GM18909 (cell line): ENCODE measurements at regions not wholly inside any gene's neighbourhood (a gene's known extent, or its start where the extent isn't known, plus 50 kb on each side); places are given as distances from the start of the nearest gene placed in this dataset.
A peak's percentile ranks its signal among the peaks of the same experiment; 100 is the strongest.
"Not testable (repeated sequence)": the region's sequence is repeated elsewhere in the genome, so short reads cannot be mapped to it uniquely, and the experiment has no call there.

Experiments
- ATAC-seq: cut with Tn5 transposase; IDR thresholded peaks from one replicate; pipeline ENCODE4 v1.9.1; 2021; ENCODE audit warnings: mild to moderate bottlenecking; ENCODE audit not compliant: unreplicated experiment, poor library complexity

GRCh38 chr14:83184531-83184930, 1650.9 kb upstream of the SEL1L start:
- no peak for ATAC-seq

DNA sequence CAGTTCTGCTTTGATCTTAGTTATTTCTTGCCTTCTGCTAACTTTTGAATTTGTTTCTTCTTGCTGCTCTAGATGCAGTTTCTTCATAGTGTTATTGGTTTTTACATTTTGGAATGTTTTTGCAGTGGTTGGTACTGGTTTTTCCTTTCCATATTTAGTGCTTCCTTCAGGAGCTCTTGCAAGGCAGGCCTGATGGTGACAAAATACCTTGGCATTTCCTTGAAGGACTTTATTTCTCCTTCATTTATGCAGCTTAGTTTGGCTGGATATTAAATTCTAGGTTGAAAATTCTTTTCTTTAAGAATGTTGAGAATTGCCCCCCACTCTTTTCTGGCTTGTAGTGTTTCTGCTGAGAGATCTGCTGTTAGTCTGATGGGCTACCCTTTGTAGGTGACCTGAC, 1654.7 kb upstream of the SEL1L start:
- ATAC-seq, result not testable (repeated sequence)

- no peak for ATAC-seq
Measured at GRCh38 chr14:83196236-83196635, 1662.6 kb upstream of the SEL1L start.

- ATAC-seq, result no peak
Measured at GRCh38 chr14:83197271-83197670, 1663.6 kb upstream of the SEL1L start.

DNA sequence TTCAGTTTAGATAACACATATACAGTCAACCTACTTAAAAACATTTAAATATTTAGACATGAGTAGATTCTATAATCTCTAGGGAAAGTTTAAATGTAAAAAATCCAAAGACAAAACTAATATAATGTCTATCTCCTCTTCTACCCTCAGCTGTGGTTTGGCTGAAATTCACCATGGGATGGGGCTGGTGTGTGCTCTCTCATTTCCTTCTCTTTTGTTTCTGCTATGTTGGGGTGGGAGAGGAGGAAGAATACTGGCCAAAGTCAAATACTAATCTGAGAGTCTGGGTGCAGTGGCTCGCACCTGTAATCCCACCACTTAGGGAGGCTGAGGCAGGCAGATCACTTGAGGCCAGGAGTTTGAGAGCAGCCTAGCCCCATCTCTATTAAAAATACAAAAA, 1673.9 kb upstream of the SEL1L start:
- ATAC-seq, result no peak

DNA sequence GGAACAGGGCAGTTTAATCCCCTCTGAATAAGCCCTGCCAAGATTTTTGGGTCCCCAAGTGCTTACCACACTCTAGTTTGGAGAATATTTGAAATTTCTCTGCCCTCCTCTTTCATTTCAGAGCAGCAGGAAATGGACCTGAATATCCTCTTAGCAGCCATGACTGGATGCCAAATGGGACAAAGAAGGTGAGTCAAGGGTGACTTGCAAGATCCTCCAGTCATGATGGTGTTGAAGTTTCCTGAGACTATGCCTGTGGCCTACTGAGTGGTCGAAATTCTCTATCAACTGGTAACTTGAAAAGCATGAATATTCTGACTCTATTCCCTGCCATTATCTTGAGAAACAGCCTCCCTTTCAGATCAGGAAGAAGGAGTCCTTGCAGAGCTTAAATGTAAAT, 1674.7 kb upstream of the SEL1L start:
- ATAC-seq, result no peak

- ATAC-seq, result no peak
Measured at GRCh38 chr14:83217492-83217891, 1683.8 kb upstream of the SEL1L start.

- ATAC-seq, result no peak
Measured at GRCh38 chr14:83247924-83248639, 1714.4 kb upstream of the SEL1L start.

DNA sequence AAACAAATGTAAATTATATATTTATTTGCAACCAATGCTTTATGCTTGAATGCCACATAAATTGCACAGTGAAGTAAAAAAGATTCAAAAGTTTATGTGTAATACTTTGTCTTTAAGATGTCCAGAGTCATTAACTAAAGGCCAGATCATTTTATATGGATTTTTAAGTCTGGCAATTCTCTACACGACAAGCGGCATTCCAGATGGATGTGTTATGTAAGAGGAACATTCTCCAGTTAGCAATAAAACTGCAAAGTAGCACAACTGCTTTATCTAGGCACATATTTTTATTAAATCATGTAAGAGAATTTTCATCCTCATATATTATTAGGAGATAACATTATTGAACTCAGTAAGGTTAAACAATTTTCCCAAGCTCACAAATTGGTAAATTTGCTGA, 1717.7 kb upstream of the SEL1L start:
- ATAC-seq, result no peak

DNA sequence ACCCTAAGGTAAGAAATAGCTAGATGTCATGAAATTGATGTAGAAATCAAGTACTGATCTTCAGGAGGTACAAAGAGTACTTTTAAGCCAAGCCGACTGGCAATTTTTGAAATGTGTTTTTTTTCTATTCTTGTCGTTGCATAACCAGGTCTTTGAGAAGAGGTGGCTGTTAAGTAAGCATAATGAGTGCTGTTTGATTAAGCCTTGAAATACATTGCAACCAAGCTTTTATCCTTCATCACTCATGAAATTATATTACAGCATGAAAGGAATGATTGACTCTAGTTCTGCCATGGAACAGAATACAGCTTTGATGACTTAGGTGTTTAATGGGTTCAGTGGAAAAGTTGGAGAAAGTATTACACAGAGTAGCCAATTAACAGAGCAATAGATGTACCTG, 1720.2 kb upstream of the SEL1L start:
- no peak for ATAC-seq

GRCh38 chr14:83255015-83255726, 1721.5 kb upstream of the SEL1L start:
- ATAC-seq, result peak; percentile 68

- peak; percentile 39 for ATAC-seq
Measured at GRCh38 chr14:83255727-83256090, 1722.1 kb upstream of the SEL1L start.

- ATAC-seq, result no peak
Measured at GRCh38 chr14:83257466-83258439, 1724.1 kb upstream of the SEL1L start.

GRCh38 chr14:83260751-83261150, 1727.1 kb upstream of the SEL1L start:
- ATAC-seq, result no peak

GRCh38 chr14:83269583-83269982, 1735.9 kb upstream of the SEL1L start:
- no peak for ATAC-seq

- ATAC-seq, result no peak
Measured at GRCh38 chr14:83271663-83272062, 1738.0 kb upstream of the SEL1L start.

DNA sequence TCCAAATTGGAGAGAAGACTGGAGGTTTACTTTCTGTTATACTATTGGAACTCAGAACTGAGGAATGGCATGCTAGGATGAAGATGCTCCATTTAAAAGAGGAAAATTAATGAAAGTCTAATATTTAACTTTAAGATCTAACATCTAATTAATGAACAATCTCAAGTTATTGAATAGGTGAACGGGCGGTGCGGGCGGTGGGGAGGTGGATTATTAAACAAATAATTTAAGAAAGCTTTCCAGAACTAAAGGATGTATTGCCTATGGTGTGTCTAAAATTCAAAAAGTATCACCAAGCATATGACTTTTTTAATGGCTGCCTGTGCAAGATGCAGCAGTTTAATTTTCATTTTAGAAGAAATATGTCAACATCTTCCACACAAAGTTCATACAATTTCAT, 1747.1 kb upstream of the SEL1L start:
- ATAC-seq, result no peak

DNA sequence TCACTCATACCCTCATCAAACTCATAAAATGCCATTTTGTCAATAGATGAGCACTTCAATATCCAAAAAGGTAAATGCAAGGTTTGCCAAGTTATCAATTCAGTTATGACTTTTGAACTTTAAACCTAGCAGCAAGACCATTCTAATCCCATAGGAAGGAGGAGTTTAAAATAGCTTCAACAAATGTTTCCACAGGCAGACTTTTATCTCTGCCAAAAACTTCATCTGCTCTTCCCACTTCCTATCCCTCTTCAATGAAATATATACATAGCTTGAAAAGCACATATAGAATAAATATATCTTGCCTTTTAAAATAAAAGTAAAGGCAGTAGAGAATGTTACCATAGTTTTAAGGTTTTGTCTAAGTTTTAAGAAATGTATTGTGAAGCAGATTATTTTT, 1749.1 kb upstream of the SEL1L start:
- ATAC-seq, result no peak

DNA sequence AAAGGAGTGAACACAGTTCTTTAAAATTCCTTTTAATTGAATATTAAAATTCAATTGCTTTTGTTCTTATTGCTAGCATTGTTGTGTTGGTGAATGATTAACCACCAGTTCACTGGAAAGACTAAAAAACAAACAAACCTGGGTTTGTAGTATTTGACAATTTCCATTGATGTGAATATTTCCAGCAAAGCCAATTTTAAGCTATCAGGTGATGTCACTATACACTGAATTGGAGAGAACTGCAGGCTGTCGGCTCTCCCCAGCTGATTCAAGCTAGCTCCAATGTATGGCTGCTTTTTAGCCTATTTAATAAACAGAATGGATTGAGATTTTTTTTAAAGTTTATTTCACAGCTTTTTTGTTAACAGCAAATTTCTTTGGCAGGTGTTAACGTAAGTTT, 1753.6 kb upstream of the SEL1L start:
- ATAC-seq, result no peak

DNA sequence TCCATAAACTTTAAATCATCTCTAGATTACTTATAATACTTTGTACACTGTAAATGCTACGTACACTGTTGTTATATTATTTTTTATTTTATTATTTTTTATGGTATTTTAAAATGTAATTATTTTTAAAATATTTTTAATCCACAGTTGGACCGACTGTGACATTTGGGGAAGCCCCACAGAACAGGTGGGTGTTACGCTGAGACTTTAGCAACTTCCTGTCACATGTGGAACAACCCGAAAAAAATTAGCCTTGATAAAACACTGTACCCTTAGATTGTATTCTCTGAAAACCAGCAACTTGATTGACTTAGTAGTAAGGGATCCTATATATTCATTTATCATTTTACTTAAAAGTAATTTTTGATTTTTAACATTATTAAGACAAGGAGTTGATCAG, 1755.7 kb upstream of the SEL1L start:
- ATAC-seq, result no peak

GRCh38 chr14:83289896-83290295, 1756.2 kb upstream of the SEL1L start:
- ATAC-seq, result no peak
